LNCaP clone FGC (cell line): ENCODE measurements at regions not wholly inside any gene's neighbourhood (a gene's known extent, or its start where the extent isn't known, plus 50 kb on each side); places are given as distances from the start of the nearest gene placed in this dataset.
"Not testable (repeated sequence)": the region's sequence is repeated elsewhere in the genome, so short reads cannot be mapped to it uniquely, and the experiment has no call there.

ENCODE experiments used
- DNase-seq: peaks from one replicate; pipeline ENCODE4 v3.0.0-alpha.2; 2011; ENCODE audit warnings: low read depth
- H3K4me3 ChIP-seq: 2 replicates; pipeline ENCODE4 v1.5.1; 2011; ENCODE audit warnings: mild to moderate bottlenecking, low read depth, low read length, control low read depth
- TF ChIP-seq, protein P1 (sequence below): IDR thresholded peaks from 2 replicates; pipeline ENCODE4 v1.5.1; 2012; ENCODE audit warnings: mild to moderate bottlenecking; ENCODE audit not compliant: control insufficient read depth, insufficient read depth; ENCODE audit errors: extremely low read depth

DNA sequence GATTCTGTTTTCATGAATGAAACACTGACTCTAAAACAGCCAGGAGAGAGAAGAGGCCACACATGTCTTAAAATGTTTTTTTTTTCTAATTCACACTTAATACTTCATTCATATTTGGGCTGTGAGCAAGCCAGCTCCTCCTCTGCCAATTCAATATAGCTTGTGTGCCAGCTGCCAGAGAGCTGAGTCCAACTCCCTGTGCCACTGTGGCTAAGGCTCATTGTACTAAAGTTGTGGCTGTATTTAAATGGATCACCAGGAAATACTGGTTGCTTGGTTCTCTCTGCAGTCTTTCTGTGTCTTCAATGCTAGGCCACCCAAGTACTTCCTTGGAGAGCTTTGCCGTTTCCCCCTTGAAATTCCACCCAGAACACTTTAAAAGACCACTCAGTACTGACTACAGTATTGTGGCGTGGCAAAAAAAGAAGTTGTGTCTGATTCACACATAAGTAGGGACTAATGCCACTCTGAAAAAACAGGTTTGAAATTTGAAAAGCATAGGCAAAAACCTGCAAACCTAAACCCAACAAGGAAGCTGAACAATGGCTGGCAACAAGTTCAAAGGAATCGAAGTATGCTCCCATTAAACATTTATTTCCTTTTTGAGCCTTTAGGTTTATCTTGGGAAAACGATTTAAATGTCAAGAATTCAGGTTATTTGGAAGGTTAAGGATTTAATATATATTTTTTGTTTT is 524.7 kb downstream of the DIPK2A start:
- DNase-seq, result no peak
- TF ChIP-seq, protein P1, sequence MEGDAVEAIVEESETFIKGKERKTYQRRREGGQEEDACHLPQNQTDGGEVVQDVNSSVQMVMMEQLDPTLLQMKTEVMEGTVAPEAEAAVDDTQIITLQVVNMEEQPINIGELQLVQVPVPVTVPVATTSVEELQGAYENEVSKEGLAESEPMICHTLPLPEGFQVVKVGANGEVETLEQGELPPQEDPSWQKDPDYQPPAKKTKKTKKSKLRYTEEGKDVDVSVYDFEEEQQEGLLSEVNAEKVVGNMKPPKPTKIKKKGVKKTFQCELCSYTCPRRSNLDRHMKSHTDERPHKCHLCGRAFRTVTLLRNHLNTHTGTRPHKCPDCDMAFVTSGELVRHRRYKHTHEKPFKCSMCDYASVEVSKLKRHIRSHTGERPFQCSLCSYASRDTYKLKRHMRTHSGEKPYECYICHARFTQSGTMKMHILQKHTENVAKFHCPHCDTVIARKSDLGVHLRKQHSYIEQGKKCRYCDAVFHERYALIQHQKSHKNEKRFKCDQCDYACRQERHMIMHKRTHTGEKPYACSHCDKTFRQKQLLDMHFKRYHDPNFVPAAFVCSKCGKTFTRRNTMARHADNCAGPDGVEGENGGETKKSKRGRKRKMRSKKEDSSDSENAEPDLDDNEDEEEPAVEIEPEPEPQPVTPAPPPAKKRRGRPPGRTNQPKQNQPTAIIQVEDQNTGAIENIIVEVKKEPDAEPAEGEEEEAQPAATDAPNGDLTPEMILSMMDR, result no peak
- no peak overlapping the region for H3K4me3 ChIP-seq

DNA sequence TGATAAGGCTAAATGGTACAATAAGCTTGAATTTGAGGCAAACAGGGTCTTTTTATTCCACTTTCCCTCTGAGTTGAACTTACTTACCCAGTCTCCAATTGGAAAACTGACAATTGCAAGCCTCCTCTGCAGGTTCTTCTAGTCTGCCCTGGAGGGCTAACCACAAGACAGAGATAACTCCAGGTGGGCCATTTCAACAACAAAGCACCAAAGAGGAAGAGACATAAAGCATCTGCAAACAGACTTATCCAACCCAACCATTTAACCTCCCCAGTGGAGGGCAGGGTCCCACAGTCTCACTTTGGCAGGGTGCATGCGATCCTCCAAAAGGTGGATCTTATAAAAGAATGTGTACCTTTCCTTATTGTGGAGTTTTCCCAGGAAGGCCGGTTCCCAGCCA is 525.8 kb downstream of the DIPK2A start:
- TF ChIP-seq, protein P1, result no peak
- H3K4me3 ChIP-seq, result no peak overlapping the region
- no peak for DNase-seq

GRCh38 chr3:144499001-144499930 is 527.6 kb downstream of the DIPK2A start:
- TF ChIP-seq, protein P1, result no peak
- no peak overlapping the region for H3K4me3 ChIP-seq
- no peak for DNase-seq

DNA sequence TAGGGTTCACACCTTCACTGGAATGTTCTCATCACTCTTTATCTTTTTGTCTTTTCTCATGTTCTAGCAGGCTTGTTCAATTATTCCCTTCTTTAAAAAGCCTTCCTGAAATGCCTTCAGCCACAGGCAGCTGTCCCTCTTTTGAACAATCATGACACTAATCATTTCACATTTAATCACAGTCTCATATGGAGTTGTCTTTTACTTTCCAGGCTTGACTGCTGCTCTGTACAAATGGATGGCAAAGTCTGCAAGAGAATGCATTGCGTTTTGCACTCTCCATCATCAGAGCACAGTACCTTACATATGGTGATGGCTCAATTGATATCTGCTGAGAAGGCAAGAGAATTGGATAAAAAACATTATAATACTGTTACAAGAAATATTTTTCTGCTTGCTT is 529.8 kb downstream of the DIPK2A start:
- DNase-seq, result no peak
- no peak overlapping the region for H3K4me3 ChIP-seq

GRCh38 chr3:144502402-144502801 is 530.8 kb downstream of the DIPK2A start:
- DNase-seq, result no peak
- TF ChIP-seq, protein P1, result no peak

More for the DNA sequence above, 529.8 kb downstream of the DIPK2A start:
- TF ChIP-seq, protein P1, result no peak

GRCh38 chr3:144506375-144506774 is 534.8 kb downstream of the DIPK2A start:
- DNase-seq, H3K4me3 ChIP-seq: not testable (repeated sequence)

More at GRCh38 chr3:144502402-144502801, 530.8 kb downstream of the DIPK2A start:
- H3K4me3 ChIP-seq, result no peak overlapping the region

DNA sequence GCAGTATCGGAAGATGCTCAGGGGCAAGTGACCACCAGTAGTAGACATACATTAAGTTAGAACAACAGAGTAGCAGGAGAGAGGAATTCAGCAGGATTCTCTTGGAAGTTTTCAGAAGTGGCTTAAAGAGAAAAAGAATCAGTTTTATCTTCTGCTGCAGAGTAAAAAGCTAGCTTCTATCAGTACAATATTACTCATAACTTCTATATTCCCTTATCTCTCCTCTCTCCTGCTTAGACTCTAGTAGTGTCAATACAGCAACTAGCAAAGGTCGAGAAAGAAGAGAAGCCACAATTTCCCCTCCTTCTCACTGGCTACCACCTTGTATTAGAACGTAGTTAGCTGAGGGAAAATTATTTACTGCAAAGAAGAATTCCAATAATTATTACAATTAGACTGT is 539.7 kb downstream of the DIPK2A start:
- no peak for DNase-seq
- TF ChIP-seq, protein P1, result no peak

More for the DNA sequence above, 539.7 kb downstream of the DIPK2A start:
- no peak overlapping the region for H3K4me3 ChIP-seq
